Stimulated activated effector memory CD8-positive, alpha-beta T cell treated with anti-CD3 and anti-CD28 coated beads, Interleukin-12 subunit alpha, Interleukin-12 subunit beta, amount 100 ng/mL, for 72 hours (primary cell): ENCODE measurements at regions not wholly inside any gene's neighbourhood (a gene's known extent, or its start where the extent isn't known, plus 50 kb on each side); places are given as distances from the start of the nearest gene placed in this dataset.

Experiments used
- ATAC-seq: fragments of 150-1000 bp; cut with Tn5 transposase; 2 replicates; pipeline ENCODE4 v1.10.0; 2021
- DNase-seq, 2 donors: peaks; one replicate each; pipeline ENCODE4 v3.0.0; 2021 to 2022; ENCODE audit warnings: low spot score in 2 of 2
- H3K27ac Mint-ChIP-seq: one replicate; pipeline ENCODE4 v1.8.0; 2022; ENCODE audit warnings: mild to moderate bottlenecking, mixed read lengths
- H3K36me3 Mint-ChIP-seq: one replicate; pipeline ENCODE4 v1.8.0; 2022; ENCODE audit warnings: mild to moderate bottlenecking, mixed read lengths
- H3K4me1 Mint-ChIP-seq: one replicate; pipeline ENCODE4 v1.8.0; 2022; ENCODE audit warnings: mixed read lengths
- H3K4me3 Mint-ChIP-seq: one replicate; pipeline ENCODE4 v1.8.0; 2022; ENCODE audit warnings: mild to moderate bottlenecking, mixed read lengths
- H3K9me3 Mint-ChIP-seq: one replicate; pipeline ENCODE4 v1.8.0; 2022; ENCODE audit warnings: mixed read lengths

DNA sequence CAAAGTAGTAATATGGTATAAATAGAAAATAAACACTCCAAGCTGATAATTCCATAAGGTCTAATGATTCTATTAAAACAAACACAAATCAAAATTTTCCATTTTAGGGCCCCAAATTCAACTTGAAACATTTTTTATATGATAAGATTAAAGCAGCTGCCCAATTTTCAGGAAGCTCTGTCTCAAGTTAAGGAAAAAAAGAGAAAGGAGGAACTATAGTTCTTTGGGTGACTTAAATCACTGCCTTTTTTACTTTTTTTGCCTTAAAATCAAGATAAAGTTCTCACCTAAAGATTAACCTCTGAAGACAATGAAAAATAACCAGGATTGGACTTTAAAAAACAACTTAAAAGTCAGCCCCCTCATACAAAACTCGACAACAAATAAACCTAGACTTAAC lies 76.0 kb upstream of the IFNE start:
- DNase-seq (no peak), ATAC-seq (no peak)
- Mint-ChIP-seq H3K4me3 (peak overlapping the region; percentile 73), H3K27ac (no peak overlapping the region), H3K36me3 (no peaks in the 10 kb centered on the region), H3K9me3 (no peaks in the 10 kb centered on the region), H3K4me1 (peaks cover 13% of the 10 kb centered on the region)

DNA sequence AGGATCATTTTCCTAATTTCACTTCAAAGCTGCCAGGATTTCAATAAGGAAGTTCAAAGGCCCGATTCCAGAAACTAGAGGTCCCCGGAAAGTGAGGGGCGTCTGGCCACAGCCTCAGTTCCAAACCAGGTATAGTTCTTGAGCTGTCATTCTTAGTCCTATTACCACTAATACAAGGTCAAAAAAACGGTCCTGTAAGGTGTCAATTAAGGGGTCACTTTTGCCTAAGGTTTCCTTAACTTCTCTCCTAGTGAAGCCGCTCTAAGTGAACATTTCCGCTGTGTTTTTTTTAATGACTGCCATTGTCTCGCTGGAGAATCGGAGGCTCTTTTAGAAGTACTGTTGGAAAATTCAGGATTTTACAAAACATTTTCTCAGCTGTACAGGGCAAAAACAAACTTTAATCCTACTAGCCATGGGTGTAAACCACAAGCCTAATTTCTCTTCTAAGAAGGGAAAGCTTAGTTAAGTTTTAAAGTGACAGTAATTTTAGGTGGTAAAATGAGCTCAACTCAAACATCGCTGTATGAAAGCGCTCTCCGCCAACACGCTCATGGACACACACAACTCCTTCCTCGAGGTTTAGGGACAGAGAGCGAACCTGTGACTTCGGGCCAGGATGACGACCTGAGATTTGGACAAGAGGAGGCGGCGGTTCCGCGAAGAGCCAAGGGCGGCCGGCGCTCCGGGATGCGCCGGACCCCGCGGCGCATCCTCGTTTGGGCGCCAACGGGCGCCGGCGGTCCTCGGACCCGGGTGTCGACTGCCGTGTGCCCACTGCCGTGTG lies 76.7 kb upstream of the IFNE start:
- Mint-ChIP-seq H3K9me3 (no peaks in the 10 kb centered on the region), H3K36me3 (no peaks in the 10 kb centered on the region), H3K4me1 (peaks cover 13% of the 10 kb centered on the region), H3K27ac (no peak overlapping the region), H3K4me3 (peak overlapping the region; percentile 73)
- DNase-seq (no peak), ATAC-seq (peak; percentile 49)

DNA sequence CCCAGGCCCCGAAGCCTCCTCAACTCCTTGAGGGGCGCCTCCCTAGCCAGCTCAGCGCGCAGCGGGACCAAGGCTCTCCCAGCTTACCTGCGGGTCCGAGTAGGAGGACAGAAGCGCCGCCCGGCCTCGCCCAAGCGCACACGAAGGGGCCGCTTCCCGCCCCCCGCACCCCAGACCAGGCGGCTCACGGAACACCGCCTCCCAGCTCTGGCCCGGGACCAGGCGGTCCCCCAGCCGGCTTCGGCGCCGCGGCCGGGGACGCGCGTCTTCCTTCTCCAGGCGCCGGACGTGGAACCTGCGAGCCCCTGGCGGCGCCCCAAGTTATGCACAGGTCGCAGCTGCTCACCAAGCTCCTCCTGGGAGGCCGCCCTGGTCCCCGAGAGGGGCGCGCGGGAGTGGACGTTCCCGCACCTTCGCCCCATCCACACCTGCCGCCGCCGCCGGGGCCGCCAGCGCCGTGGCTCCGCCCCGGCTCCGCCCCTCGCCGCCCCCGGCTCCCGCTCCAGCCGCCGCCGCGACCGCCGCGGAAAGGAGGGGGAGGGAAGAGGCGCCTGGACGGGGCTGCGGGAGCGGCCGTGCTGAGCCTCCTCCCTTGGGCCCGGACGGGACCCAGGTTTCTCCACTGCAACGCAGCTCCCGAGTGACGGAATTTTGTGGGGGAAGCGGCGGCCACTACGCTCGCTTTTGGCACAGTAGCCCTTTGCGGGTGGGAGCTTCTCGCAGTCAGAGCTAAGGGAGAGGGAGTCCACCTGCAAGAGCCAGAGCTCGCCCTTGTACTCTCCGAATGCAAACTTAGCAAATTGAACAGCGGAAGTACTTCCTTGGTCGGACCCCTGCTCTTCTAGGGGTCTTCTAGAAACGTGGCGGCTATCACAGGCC lies 77.5 kb upstream of the IFNE start:
- Mint-ChIP-seq H3K4me3 (peak overlapping the region; percentile 73), H3K4me1 (peaks cover 13% of the 10 kb centered on the region), H3K27ac (no peak overlapping the region), H3K9me3 (no peaks in the 10 kb centered on the region), H3K36me3 (no peaks in the 10 kb centered on the region)
- peak; percentile 86 for ATAC-seq
- peak; percentile 21 to 68 for DNase-seq

DNA sequence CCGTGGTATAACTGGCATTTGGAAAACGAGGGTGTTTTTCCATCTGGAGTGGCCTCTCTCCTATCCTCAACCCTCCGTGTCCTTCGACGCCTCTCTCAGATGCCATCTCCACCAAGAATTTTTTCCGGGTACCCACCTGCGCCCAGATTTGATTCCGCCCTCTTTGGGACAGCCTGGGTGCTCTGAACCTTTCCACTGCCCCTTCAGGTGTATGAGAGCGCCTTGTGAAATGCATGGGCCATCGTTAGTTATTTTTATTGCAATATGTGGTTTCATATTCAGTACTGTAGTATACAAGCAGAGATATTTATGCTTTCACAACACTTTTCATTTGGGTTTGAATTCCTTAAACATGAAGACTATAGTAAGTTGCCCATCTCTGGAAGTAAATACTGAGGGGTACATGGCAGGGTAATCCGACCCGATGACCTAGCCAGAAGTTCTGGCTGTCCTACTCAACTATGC lies 78.2 kb upstream of the IFNE start:
- Mint-ChIP-seq H3K4me1 (peaks cover 13% of the 10 kb centered on the region), H3K4me3 (peak overlapping the region; percentile 73), H3K27ac (no peak overlapping the region), H3K36me3 (no peaks in the 10 kb centered on the region), H3K9me3 (no peaks in the 10 kb centered on the region)
- ATAC-seq: no peak
- no peak for DNase-seq

DNA sequence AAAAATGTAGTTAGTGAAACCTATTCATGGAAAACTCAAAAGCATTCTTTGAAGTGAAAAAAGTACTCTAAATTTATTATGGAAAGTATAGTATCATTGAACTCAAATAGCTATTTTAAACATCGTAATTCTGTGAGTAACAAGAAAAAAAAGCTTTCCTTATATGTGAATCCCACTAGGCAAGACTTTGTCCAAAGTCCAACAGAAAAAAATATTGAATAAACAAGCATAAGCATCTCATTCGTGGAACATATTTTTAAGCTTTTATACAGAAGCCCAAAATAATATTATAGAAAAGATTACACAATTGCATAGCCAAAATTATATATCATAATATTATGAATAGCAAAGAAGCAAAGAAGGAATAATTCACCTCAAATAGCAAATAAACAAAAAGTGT lies 79.4 kb upstream of the IFNE start:
- H3K27ac Mint-ChIP-seq: no peak overlapping the region
- H3K4me3 Mint-ChIP-seq: no peak overlapping the region
- no peaks in the 10 kb centered on the region for H3K36me3 Mint-ChIP-seq
- no peak for DNase-seq
- no peak for ATAC-seq
- H3K9me3 Mint-ChIP-seq: no peaks in the 10 kb centered on the region
- peaks cover 13% of the 10 kb centered on the region for H3K4me1 Mint-ChIP-seq

DNA sequence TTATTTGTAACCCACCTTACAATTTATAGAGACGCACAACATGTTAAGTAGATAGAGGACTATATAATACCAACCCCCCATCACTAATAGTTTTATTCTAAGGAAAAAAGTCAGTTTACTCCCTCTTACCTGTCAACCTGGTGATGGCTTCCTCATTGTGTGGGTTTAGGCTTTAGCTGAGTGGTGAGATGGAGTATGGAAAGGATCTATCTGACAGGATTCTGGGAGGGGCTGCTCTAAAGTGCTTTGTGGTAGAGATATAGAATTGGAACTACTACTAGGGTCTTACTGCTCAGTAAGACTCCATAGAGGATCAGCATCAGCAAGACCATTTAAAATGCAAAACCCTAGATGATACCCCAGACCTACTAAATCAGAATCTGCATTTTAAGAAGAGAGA lies 82.1 kb upstream of the IFNE start:
- H3K9me3 Mint-ChIP-seq: no peaks in the 10 kb centered on the region
- DNase-seq (no peak), ATAC-seq (no peak)
- no peak overlapping the region for H3K4me3 Mint-ChIP-seq
- H3K27ac Mint-ChIP-seq: no peak overlapping the region
- no peaks in the 10 kb centered on the region for H3K36me3 Mint-ChIP-seq
- H3K4me1 Mint-ChIP-seq: peaks cover 6% of the 10 kb centered on the region

DNA sequence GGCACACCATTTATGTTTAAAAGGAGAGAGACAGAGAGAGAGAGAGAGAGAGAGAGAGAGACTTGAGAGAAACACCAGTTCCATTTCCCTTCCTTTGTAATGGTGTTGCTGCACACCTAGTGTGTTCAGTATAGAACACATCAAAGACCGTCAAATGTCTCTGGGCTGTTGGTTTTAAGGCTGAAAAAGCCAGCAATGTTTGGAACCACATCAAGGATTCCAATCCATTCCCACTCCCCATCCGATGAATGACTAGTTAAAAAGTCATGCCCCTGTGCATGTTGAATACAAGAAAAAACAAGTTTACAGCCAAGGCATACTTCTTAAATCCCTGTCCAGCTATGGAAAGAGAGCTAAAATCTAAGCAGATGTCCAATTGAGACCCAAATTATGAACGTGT lies 83.0 kb upstream of the IFNE start:
- Mint-ChIP-seq H3K27ac (no peak overlapping the region), H3K4me1 (peaks cover 3% of the 10 kb centered on the region), H3K9me3 (no peaks in the 10 kb centered on the region), H3K36me3 (no peaks in the 10 kb centered on the region), H3K4me3 (no peak overlapping the region)
- no peak for ATAC-seq
- DNase-seq: no peak

DNA sequence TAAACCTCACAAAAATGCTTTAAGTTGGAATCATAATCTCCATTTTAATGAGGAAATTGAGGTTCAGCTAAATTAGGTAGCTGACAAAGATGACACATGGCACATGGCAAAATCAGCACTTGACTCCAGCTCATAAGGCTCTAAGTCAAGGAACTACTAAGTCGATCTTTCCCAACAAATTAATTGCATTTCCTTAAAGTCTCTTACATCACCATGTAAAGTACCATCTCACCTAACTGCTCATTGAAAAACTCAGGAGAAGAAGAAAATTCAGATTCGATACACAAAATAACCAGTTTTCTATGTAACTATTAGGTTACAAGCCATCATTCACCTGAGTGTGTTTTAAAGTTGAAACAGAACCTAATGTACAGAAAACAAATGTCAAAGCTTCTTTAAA lies 85.8 kb upstream of the IFNE start:
- Mint-ChIP-seq H3K4me1 (no peaks in the 10 kb centered on the region), H3K27ac (no peak overlapping the region), H3K9me3 (no peaks in the 10 kb centered on the region), H3K36me3 (no peaks in the 10 kb centered on the region), H3K4me3 (no peak overlapping the region)
- no peak for DNase-seq
- no peak for ATAC-seq

DNA sequence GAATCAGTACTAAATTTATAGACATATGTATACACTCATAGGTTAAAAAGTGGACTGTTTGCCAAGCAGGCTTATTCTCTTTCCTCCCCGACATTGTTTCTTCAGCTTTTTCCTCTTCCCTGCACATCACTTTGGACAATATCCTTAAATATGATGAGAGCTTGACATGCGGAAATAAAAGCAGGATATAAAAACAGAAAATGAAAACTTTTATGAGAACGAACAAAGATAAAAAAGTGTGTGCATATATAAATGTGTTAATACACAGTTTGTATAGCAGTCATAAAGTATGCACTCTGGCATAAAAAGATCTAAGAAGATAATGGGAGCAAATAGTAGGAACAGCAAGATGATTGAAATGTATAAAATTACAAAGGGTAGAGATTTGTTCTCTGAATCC lies 86.4 kb upstream of the IFNE start:
- no peak for ATAC-seq
- H3K36me3 Mint-ChIP-seq: no peaks in the 10 kb centered on the region
- no peak overlapping the region for H3K27ac Mint-ChIP-seq
- no peaks in the 10 kb centered on the region for H3K9me3 Mint-ChIP-seq
- no peak for DNase-seq
- H3K4me1 Mint-ChIP-seq: no peaks in the 10 kb centered on the region
- no peak overlapping the region for H3K4me3 Mint-ChIP-seq

DNA sequence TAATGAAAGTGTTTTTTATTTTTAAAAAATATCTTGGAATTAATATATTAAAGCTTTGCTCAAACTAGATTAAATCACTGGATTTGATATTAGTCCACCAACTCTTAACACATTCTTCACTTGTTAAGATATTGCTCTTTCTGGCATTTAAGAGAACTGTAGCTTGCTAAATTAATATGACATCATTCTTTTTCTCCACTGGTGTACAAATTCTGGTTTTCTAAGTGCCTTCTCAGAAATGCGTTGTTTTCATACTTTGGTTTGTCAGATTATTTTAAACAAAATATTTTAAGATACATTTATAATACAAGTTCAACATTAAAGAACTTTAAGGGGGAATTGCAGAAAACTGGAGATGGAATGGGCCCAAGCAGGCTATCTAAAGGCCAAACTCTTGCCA lies 87.6 kb upstream of the IFNE start:
- DNase-seq: no peak
- Mint-ChIP-seq H3K9me3 (no peaks in the 10 kb centered on the region), H3K27ac (no peak overlapping the region), H3K4me3 (no peak overlapping the region), H3K4me1 (no peaks in the 10 kb centered on the region), H3K36me3 (no peaks in the 10 kb centered on the region)
- ATAC-seq: no peak

DNA sequence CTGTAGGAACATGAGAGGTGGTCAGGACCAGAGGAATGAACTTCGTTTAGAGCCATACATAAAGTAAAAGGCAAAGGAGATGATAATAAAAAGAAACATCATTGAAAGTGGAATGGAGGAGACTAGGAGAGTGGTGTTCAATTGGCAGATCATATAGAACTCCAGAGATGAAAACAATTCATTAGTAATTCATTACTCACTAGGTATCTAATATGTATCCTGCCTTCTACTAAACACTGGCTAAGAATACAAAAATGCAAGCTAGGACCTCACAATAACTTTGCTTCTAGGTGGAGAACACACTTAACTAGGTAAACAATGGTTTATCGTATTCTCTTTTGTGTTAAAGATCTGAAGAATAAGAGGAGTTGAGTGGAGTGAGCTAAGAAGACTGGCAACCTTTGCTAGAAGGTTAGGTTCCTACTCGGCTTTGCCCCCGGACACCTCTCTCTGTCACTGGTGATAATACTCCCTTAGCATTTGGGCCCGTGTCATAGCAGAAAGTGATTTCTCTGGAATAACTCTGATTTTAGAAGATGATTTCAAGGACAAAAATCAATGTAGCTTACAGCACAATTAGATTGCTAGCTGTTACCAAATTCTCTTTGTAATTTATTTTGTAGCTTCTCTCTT lies 88.6 kb upstream of the IFNE start:
- ATAC-seq (no peak), DNase-seq (no peak)
- Mint-ChIP-seq H3K4me3 (no peak overlapping the region), H3K9me3 (no peaks in the 10 kb centered on the region), H3K36me3 (no peaks in the 10 kb centered on the region), H3K4me1 (no peaks in the 10 kb centered on the region), H3K27ac (no peak overlapping the region)

DNA sequence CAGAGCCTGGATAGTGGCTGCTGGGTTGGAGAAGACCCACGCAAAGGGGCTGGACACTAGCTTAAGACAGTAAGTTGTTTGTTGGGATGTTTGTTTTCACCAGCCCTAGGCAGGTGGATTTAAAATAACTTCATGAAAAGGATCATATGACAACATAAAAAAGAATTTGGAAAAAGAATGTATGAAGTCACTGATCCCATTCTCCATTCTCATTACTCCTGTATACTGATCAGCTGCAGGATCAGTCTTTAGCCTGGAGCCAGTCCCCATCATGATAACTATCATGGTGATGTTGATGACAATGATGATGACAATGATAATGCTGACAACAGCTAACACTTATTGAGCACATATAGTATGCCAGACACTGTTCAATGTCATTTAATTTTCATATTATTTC lies 92.1 kb upstream of the IFNE start:
- H3K9me3 Mint-ChIP-seq: no peaks in the 10 kb centered on the region
- no peak overlapping the region for H3K27ac Mint-ChIP-seq
- ATAC-seq: no peak

DNA sequence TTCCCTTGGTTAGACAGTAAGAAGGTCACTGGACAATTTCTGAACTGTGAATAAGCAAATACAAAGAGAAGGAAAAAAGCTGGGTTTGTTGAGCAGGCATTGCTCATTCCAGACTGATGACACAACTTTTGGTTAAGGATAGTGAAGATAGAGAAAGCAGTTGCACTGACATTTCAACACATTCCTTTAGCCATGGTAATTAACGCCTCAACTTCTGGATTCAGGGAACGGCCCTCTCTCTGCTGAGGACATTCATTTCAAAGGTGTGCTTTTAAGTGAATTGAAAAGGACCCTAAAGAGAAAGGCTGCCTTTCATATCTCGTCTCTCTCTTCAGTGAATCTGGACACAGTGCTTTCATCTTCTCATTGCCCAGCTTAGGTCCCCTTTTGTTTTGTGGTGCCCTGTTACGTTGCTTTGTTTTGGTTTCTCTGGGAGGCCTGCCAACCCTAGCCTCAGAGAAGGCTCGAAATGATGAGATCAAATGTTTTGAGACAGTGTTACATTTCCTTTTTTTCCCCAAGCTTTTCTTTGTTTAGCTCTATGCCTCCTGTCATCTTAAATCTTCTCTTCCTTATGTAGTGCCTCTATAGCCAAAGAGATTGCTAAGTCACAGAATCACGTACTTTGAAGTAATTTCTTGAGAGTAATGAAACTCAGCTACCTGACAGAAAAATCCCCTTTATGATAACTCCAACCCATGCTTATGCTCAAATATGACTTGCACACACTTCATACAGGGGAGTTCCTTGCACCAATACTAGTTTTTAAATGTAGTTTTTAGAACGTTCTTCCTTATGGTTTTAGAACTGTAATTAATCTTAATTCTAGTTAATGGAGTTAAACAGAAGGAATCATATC lies 94.4 kb upstream of the IFNE start:
- H3K36me3 Mint-ChIP-seq: peaks cover 20% of the 10 kb centered on the region
- H3K4me3 Mint-ChIP-seq: no peak overlapping the region
- peaks cover 24% of the 10 kb centered on the region for H3K4me1 Mint-ChIP-seq
- ATAC-seq: peak; percentile 69
- no peaks in the 10 kb centered on the region for H3K9me3 Mint-ChIP-seq
- no peak overlapping the region for H3K27ac Mint-ChIP-seq
- DNase-seq: no peak

More for the DNA sequence above, 92.1 kb upstream of the IFNE start:
- Mint-ChIP-seq H3K4me3 (no peak overlapping the region), H3K4me1 (peaks cover 19% of the 10 kb centered on the region), H3K36me3 (peaks cover 13% of the 10 kb centered on the region)
- no peak for DNase-seq

DNA sequence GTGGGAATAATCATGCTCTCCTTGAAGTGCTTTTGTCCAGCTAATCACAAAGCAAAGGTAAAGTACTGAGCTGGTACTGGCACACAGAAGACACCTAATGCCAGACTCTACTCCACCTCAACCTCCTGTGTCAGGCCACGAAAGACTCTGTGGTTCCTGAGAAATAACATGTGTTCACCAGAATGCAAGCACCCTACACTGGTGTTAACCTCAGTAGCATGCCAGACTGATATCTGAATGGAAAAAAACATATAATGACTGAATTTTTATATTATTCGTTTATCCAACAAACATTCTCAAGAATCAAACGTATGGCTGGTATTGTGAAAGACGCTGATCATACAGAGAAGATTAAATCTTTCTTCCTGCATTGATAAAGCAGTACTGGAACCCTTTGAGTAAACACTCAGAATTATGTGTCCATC lies 97.1 kb upstream of the IFNE start:
- Mint-ChIP-seq H3K4me1 (peaks cover 24% of the 10 kb centered on the region), H3K27ac (peak overlapping the region; percentile 69), H3K4me3 (peak overlapping the region; percentile 53), H3K9me3 (no peaks in the 10 kb centered on the region), H3K36me3 (peaks cover 20% of the 10 kb centered on the region)
- ATAC-seq (peak; percentile 95), DNase-seq (no peak)

DNA sequence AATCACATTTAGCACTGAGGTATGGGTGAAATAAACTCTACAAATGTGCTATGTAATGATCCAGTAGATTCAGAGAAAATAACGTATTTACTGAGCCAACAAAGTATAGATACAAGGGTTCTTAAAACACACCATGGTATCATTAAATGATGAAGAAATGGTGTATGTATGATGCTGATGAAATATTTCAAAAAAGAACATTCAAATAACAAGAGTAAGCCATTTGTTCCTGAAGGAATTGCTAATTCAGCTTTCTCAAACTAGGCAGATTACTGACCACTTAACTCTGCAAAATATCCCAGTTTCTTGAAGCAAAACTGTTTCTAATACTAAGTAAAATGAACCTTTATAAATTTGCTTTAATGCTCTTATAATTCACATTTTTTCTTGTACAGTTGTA lies 97.6 kb upstream of the IFNE start:
- H3K36me3 Mint-ChIP-seq: peaks cover 20% of the 10 kb centered on the region
- H3K4me1 Mint-ChIP-seq: peaks cover 24% of the 10 kb centered on the region
- H3K27ac Mint-ChIP-seq: no peak overlapping the region
- DNase-seq (no peak), ATAC-seq (no peak)
- no peak overlapping the region for H3K4me3 Mint-ChIP-seq
- no peaks in the 10 kb centered on the region for H3K9me3 Mint-ChIP-seq
